CD4-positive, alpha-beta T cell treated with Interleukin-4 for 4 hours (primary cell): ENCODE measurements at regions not wholly inside any gene's neighbourhood (a gene's known extent, or its start where the extent isn't known, plus 50 kb on each side); places are given as distances from the start of the nearest gene placed in this dataset.

ENCODE experiments used
- DNase-seq: peaks from one replicate; pipeline ENCODE4 v3.0.0-alpha.2; 2020

- DNase-seq, result no peak
Measured at GRCh38 chr10:128377364-128377987, 251.3 kb upstream of the MKI67 start.

- no peak for DNase-seq
Measured at GRCh38 chr10:128377988-128378387, 251.8 kb upstream of the MKI67 start.

- no peak for DNase-seq
Measured at GRCh38 chr10:128380946-128381345, 254.7 kb upstream of the MKI67 start.

GRCh38 chr10:128382225-128382624 lies 256.0 kb upstream of the MKI67 start:
- DNase-seq, result no peak

- no peak for DNase-seq
Measured at GRCh38 chr10:128384831-128385230, 258.6 kb upstream of the MKI67 start.

- no peak for DNase-seq
Measured at GRCh38 chr10:128386231-128386630, 260.0 kb upstream of the MKI67 start.

GRCh38 chr10:128386816-128387604 lies 260.8 kb upstream of the MKI67 start:
- DNase-seq, result no peak

GRCh38 chr10:128390596-128390995 lies 264.4 kb upstream of the MKI67 start:
- no peak for DNase-seq

- DNase-seq, result no peak
Measured at GRCh38 chr10:128393546-128393945, 267.3 kb upstream of the MKI67 start.

- DNase-seq, result no peak
Measured at GRCh38 chr10:128398118-128398517, 271.9 kb upstream of the MKI67 start.

GRCh38 chr10:128398999-128399398 lies 272.8 kb upstream of the MKI67 start:
- DNase-seq, result no peak

GRCh38 chr10:128400564-128400963 lies 274.3 kb upstream of the MKI67 start:
- no peak for DNase-seq

- DNase-seq, result no peak
Measured at GRCh38 chr10:128405450-128405849, 279.2 kb upstream of the MKI67 start.

GRCh38 chr10:128411643-128412042 lies 285.4 kb upstream of the MKI67 start:
- no peak for DNase-seq

- DNase-seq, result no peak
Measured at GRCh38 chr10:128414568-128414967, 288.3 kb upstream of the MKI67 start.

- no peak for DNase-seq
Measured at GRCh38 chr10:128416231-128416630, 290.0 kb upstream of the MKI67 start.

GRCh38 chr10:128417826-128418225 lies 291.6 kb upstream of the MKI67 start:
- no peak for DNase-seq

- no peak for DNase-seq
Measured at GRCh38 chr10:128418819-128419218, 292.6 kb upstream of the MKI67 start.

- no peak for DNase-seq
Measured at GRCh38 chr10:128419466-128420019, 293.3 kb upstream of the MKI67 start.

- DNase-seq, result no peak
Measured at GRCh38 chr10:128420623-128421022, 294.4 kb upstream of the MKI67 start.

- DNase-seq, result no peak
Measured at GRCh38 chr10:128421371-128422160, 295.3 kb upstream of the MKI67 start.

- DNase-seq, result no peak
Measured at GRCh38 chr10:128422190-128422589, 296.0 kb upstream of the MKI67 start.

GRCh38 chr10:128422999-128423398 lies 296.8 kb upstream of the MKI67 start:
- DNase-seq, result no peak

GRCh38 chr10:128429321-128429720 lies 303.1 kb upstream of the MKI67 start:
- DNase-seq, result no peak
